ENCODE measurements at regions not wholly inside any gene's neighbourhood (a gene's known extent, or its start where the extent isn't known, plus 50 kb on each side); places are given as distances from the start of the nearest gene placed in this dataset.

- no peaks in the 10 kb centered on the region for H3K27me3 ChIP-seq (ENCODE audit: control insufficient read depth, insufficient read depth, low read length)
- FAIRE-seq = peak; percentile 36
- TF ChIP-seq CTCF (IDR thresholded peaks at IDR 0.05; ENCODE audit: insufficient read depth, low read length, severe bottlenecking) = no peak
- DNase-seq (ENCODE audit: low read depth) = no peak
- H3K36me3 ChIP-seq (ENCODE audit: control insufficient read depth, insufficient read depth, low read length) = no peaks in the 10 kb centered on the region
- no peak overlapping the region for H3K4me3 ChIP-seq (ENCODE audit: low read depth, low read length)
These were observed 268.0 kb downstream of the HTR7 start for GRCh38 chr10:90589825-90590224.

GRCh38 chr10:90591629-90592028, 266.2 kb downstream of the HTR7 start:
- FAIRE-seq = no peak
- no peak for DNase-seq (ENCODE audit: low read depth)
- H3K27me3 ChIP-seq (ENCODE audit: control insufficient read depth, insufficient read depth, low read length) = peaks cover 3% of the 10 kb centered on the region
- H3K36me3 ChIP-seq (ENCODE audit: control insufficient read depth, insufficient read depth, low read length) = no peaks in the 10 kb centered on the region
- no peak overlapping the region for H3K4me3 ChIP-seq (ENCODE audit: low read depth, low read length)
- TF ChIP-seq CTCF (IDR thresholded peaks at IDR 0.05; ENCODE audit: insufficient read depth, low read length, severe bottlenecking) = no peak

GRCh38 chr10:90592638-90593302, 265.1 kb downstream of the HTR7 start:
- Histone ChIP-seq H3K27me3 (ENCODE audit: control insufficient read depth, insufficient read depth, low read length) (peaks cover 7% of the 10 kb centered on the region), H3K36me3 (ENCODE audit: control insufficient read depth, insufficient read depth, low read length) (no peaks in the 10 kb centered on the region), H3K4me3 (ENCODE audit: low read depth, low read length) (no peak overlapping the region)
- DNase-seq (ENCODE audit: low read depth) = peak; percentile 41
- peak; percentile 60 for TF ChIP-seq CTCF (IDR thresholded peaks at IDR 0.05; ENCODE audit: insufficient read depth, low read length, severe bottlenecking)
- no peak for FAIRE-seq

GRCh38 chr10:90598513-90598912, 259.3 kb downstream of the HTR7 start:
- Histone ChIP-seq H3K27me3 (ENCODE audit: control insufficient read depth, insufficient read depth, low read length) (peaks cover 7% of the 10 kb centered on the region), H3K36me3 (ENCODE audit: control insufficient read depth, insufficient read depth, low read length) (no peaks in the 10 kb centered on the region), H3K4me3 (ENCODE audit: low read depth, low read length) (no peak overlapping the region)
- TF ChIP-seq CTCF (IDR thresholded peaks at IDR 0.05; ENCODE audit: insufficient read depth, low read length, severe bottlenecking) = no peak
- DNase-seq (ENCODE audit: low read depth) (no peak), FAIRE-seq (no peak)

GRCh38 chr10:90602862-90603610, 254.8 kb downstream of the HTR7 start:
- no peak overlapping the region for H3K4me3 ChIP-seq (ENCODE audit: low read depth, low read length)
- FAIRE-seq (peak; percentile 18), DNase-seq (ENCODE audit: low read depth) (peak; percentile 43)
- no peaks in the 10 kb centered on the region for H3K27me3 ChIP-seq (ENCODE audit: control insufficient read depth, insufficient read depth, low read length)
- H3K36me3 ChIP-seq (ENCODE audit: control insufficient read depth, insufficient read depth, low read length) = no peaks in the 10 kb centered on the region
- no peak for TF ChIP-seq CTCF (IDR thresholded peaks at IDR 0.05; ENCODE audit: insufficient read depth, low read length, severe bottlenecking)
